Rectal smooth muscle tissue (tissue), 1 donor: ENCODE measurements at regions not wholly inside any gene's neighbourhood (a gene's known extent, or its start where the extent isn't known, plus 50 kb on each side); places are given as distances from the start of the nearest gene placed in this dataset.
A peak's percentile ranks its signal among the peaks of the same experiment; 100 is the strongest.
"Not testable (repeated sequence)": the region's sequence is repeated elsewhere in the genome, so short reads cannot be mapped to it uniquely, and the experiment has no call there.

Experiments
- H3K27ac ChIP-seq: one replicate; pipeline ENCODE4 v1.7.0; 2013; ENCODE audit warnings: low read depth, low read length, inconsistent platforms
- H3K27me3 ChIP-seq: one replicate; pipeline ENCODE4 v1.7.0; 2013; ENCODE audit warnings: low read length; ENCODE audit not compliant: control insufficient read depth, insufficient read depth
- H3K36me3 ChIP-seq: one replicate; pipeline ENCODE4 v1.7.0; 2013; ENCODE audit warnings: low read length; ENCODE audit not compliant: control insufficient read depth, insufficient read depth
- H3K4me1 ChIP-seq: one replicate; pipeline ENCODE4 v1.7.0; 2013; ENCODE audit warnings: low read length; ENCODE audit not compliant: control insufficient read depth, insufficient read depth
- H3K4me3 ChIP-seq: one replicate; pipeline ENCODE4 v1.7.0; 2013; ENCODE audit warnings: low read length
- H3K9ac ChIP-seq: one replicate; pipeline ENCODE4 v1.7.0; 2013; ENCODE audit warnings: low read length

GRCh38 chr6:3672339-3672738, 79.2 kb downstream of the PXDC1 start:
- H3K36me3 ChIP-seq, H3K4me3 ChIP-seq, H3K27me3 ChIP-seq, H3K27ac ChIP-seq, H3K9ac ChIP-seq, H3K4me1 ChIP-seq: not testable (repeated sequence)

DNA sequence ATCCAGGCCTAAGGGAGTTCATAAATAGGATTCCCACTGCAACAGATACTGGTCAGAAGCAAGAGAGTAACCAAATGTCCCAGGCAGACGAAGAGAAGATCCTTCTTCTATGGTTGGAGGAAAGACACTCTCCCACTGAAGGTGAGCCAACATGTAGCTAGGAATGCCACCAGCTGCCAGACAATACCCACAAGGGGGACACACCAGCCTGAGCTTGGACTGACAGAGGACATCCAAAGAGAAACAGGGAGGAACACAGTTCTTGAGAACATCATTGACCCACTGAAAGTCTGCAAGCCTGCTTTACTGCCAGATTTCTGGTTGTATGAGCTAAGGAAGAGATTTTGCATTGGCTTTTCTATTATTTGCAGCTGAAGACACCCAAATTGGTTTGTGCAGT, 80.1 kb downstream of the PXDC1 start:
- no peak overlapping the region for H3K27ac ChIP-seq
- H3K4me1 ChIP-seq: no peaks in the 10 kb centered on the region
- H3K36me3 ChIP-seq: no peaks in the 10 kb centered on the region
- no peaks in the 10 kb centered on the region for H3K27me3 ChIP-seq
- no peak overlapping the region for H3K4me3 ChIP-seq
- H3K9ac ChIP-seq: no peak overlapping the region

- peaks cover 7% of the 10 kb centered on the region for H3K4me1 ChIP-seq
- H3K36me3 ChIP-seq: no peaks in the 10 kb centered on the region
- no peaks in the 10 kb centered on the region for H3K27me3 ChIP-seq
- no peak overlapping the region for H3K27ac ChIP-seq
- no peak overlapping the region for H3K9ac ChIP-seq
- H3K4me3 ChIP-seq: no peak overlapping the region
Observed at GRCh38 chr6:3670356-3670755, 81.2 kb downstream of the PXDC1 start.

DNA sequence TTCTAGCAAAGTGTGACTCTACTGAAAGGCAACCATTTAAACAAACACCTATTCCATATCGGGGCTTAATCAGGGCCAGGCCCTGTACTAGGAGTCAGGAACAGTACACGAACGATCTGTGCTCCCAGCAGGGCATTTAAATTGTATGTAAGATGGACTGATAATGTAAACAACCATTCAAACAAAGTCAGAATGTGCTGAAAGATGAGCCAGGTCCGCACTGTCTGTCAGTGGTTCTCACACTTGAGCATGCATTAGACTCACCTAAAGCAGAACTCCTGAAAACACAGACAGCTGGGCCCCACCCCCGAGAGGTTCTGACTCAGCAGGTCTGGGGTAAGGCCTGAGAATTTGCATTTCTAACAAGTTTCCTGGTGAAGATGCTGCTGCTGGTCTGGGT, 81.6 kb downstream of the PXDC1 start:
- H3K9ac ChIP-seq: no peak overlapping the region
- H3K4me1 ChIP-seq: peaks cover 12% of the 10 kb centered on the region
- no peaks in the 10 kb centered on the region for H3K36me3 ChIP-seq
- H3K27me3 ChIP-seq: no peaks in the 10 kb centered on the region
- no peak overlapping the region for H3K4me3 ChIP-seq
- no peak overlapping the region for H3K27ac ChIP-seq

DNA sequence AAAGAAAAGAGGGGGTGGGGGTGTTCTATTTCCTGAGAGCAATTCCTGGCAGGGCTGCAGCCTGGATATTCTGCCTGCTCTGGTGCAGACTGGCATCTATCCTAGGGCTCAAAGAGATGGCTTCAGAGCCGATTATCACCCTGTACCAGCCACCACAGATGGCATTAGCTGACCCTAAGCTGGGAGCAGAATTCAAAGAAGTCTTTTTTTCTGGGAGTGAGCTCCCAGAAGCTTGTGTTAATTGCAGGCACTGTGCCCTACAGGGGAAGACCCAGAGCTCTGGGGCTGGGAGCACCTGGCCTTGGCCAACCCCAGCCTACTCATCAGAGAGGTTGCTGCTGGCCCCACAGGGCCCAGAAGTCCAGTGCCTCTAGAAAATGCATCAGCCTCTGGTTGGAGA, 85.9 kb downstream of the PXDC1 start:
- H3K4me3 ChIP-seq: no peak overlapping the region
- H3K9ac ChIP-seq: no peak overlapping the region
- H3K4me1 ChIP-seq: peaks cover 18% of the 10 kb centered on the region
- no peaks in the 10 kb centered on the region for H3K36me3 ChIP-seq
- H3K27me3 ChIP-seq: no peaks in the 10 kb centered on the region
- H3K27ac ChIP-seq: peak overlapping the region; percentile 21

GRCh38 chr6:3664625-3665041, 86.9 kb downstream of the PXDC1 start:
- H3K27ac ChIP-seq: peak overlapping the region; percentile 51
- no peak overlapping the region for H3K4me3 ChIP-seq
- H3K4me1 ChIP-seq: peaks cover 18% of the 10 kb centered on the region
- no peaks in the 10 kb centered on the region for H3K36me3 ChIP-seq
- no peaks in the 10 kb centered on the region for H3K27me3 ChIP-seq
- no peak overlapping the region for H3K9ac ChIP-seq

DNA sequence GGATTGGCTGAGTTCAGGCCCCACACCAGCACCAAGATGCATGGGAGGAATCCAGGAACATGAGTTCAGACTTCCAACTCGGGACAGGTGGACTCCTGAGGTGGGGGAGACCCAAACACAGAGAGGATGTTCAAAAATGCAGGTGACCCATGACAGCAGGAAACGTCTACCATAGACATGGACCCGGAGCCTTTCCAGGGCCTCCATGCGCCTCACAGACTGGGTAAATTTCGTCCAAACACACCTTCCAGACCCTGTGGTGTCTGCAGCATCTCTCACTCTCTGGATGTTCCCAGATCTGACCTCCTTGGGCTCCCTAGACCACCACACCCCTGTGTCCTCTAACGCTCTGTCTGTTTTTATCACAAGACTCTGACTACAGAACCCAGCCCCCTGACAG, 87.7 kb downstream of the PXDC1 start:
- no peaks in the 10 kb centered on the region for H3K27me3 ChIP-seq
- no peaks in the 10 kb centered on the region for H3K36me3 ChIP-seq
- H3K27ac ChIP-seq: no peak overlapping the region
- peaks cover 18% of the 10 kb centered on the region for H3K4me1 ChIP-seq
- H3K9ac ChIP-seq: no peak overlapping the region
- H3K4me3 ChIP-seq: no peak overlapping the region

DNA sequence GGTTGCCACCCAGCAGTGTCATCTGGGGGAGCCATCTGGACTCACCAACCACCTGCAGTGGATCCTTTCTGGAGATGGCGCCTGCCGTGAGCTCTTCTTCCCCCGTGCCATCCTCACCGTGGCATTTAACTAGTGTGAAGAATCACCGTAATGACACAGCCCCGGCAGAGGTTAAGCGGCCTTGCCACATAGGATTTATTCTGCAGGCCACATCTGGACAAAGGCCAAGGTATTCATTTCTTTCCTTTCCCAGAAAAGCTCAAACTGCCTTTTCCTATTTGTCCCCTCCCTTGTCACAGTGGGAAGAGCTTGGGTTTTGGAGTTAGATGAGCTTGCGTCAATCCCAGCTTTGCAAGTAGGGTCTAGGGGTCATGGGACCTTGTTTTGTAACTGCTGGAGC, 88.4 kb downstream of the PXDC1 start:
- H3K27ac ChIP-seq: no peak overlapping the region
- H3K4me1 ChIP-seq: peaks cover 18% of the 10 kb centered on the region
- H3K27me3 ChIP-seq: no peaks in the 10 kb centered on the region
- no peak overlapping the region for H3K4me3 ChIP-seq
- no peak overlapping the region for H3K9ac ChIP-seq
- H3K36me3 ChIP-seq: no peaks in the 10 kb centered on the region

DNA sequence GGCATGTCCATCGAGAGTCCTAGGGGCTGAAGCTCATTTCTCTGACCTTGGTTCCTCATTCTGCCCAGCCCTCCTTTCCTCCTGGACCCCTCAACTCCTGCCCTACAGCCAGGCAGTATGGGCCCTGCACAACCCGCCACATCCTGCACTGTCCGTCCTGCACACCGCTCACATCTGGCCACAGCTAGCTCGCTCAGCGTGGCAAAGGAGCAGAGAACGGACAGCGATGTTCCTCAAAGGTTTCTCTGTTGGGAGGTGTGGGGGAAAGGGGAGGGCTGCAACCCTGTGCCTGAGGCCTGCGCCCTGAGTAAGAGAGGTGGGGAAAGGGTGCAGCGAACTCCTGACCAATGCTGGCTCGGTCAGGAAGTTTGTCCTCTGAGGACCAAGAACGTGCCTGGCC, 90.1 kb downstream of the PXDC1 start:
- Histone ChIP-seq H3K9ac (no peak overlapping the region), H3K4me3 (no peak overlapping the region), H3K27ac (no peak overlapping the region), H3K36me3 (no peaks in the 10 kb centered on the region), H3K27me3 (no peaks in the 10 kb centered on the region), H3K4me1 (peaks cover 18% of the 10 kb centered on the region)

DNA sequence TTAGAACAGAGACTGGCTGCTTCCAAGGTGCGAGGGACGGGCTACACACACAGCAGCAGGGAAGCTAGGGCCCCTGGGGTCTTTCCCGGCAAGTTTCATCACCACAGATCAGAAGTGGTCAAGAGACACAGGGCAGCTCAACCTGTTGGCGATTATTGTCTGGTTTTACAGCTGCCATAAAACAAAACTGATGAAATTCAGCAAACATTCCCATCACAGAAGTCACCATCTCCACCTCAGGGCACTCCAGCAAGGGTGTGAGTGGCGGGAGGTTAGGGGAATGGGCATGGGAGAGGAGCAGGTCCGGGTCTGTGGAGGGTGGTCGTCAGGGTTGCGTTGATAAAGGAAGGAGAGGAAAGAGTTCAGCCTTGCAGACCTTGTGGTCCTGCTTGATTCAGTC, 91.0 kb downstream of the PXDC1 start:
- Histone ChIP-seq H3K4me3 (no peak overlapping the region), H3K9ac (no peak overlapping the region), H3K27ac (no peak overlapping the region), H3K36me3 (no peaks in the 10 kb centered on the region), H3K4me1 (peaks cover 12% of the 10 kb centered on the region), H3K27me3 (no peaks in the 10 kb centered on the region)

DNA sequence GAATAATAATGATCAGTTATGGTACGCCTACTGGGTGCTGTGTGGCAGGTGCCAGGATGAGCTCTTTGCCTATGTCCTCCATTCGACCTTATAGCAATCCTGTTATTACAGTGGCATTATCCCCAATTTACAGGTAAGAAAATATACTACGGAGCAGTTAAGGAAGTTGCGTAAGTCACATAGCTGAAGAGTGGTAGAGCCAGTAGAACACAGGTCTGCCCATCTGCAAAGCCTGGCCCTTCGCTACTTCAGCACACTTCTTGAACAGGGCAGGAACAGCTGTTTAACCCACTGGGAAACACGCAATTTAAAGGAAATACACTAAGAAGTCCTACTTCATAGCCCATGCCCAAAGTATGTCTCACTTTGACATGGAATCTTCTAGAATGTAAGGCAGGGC, 91.8 kb downstream of the PXDC1 start:
- H3K9ac ChIP-seq: no peak overlapping the region
- H3K36me3 ChIP-seq: no peaks in the 10 kb centered on the region
- no peak overlapping the region for H3K4me3 ChIP-seq
- no peak overlapping the region for H3K27ac ChIP-seq
- peaks cover 5% of the 10 kb centered on the region for H3K4me1 ChIP-seq
- no peaks in the 10 kb centered on the region for H3K27me3 ChIP-seq

GRCh38 chr6:3656076-3656475, 95.4 kb downstream of the PXDC1 start:
- Histone ChIP-seq H3K9ac (no peak overlapping the region), H3K4me1 (no peaks in the 10 kb centered on the region), H3K36me3 (no peaks in the 10 kb centered on the region), H3K27me3 (no peaks in the 10 kb centered on the region), H3K4me3 (no peak overlapping the region), H3K27ac (no peak overlapping the region)

DNA sequence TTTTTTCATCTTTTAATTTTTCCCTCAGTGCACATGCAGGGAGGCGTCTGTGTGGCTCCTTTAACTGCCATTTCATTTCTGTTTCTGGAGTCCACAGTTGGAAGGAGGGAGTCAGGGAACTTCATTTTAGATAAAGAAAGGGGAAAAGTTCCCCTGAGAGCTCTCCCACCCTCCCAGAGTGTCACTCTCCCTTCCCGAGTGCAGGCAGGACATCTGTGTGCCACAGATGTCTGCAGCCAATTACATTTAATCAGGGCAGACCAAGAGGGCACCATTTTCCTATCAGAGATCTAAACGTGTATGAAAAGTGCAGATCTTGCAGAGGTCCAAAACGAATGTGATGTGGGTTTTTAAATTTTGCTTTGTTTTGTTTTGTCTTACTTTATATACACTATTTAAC, 96.6 kb downstream of the PXDC1 start:
- no peak overlapping the region for H3K9ac ChIP-seq

DNA sequence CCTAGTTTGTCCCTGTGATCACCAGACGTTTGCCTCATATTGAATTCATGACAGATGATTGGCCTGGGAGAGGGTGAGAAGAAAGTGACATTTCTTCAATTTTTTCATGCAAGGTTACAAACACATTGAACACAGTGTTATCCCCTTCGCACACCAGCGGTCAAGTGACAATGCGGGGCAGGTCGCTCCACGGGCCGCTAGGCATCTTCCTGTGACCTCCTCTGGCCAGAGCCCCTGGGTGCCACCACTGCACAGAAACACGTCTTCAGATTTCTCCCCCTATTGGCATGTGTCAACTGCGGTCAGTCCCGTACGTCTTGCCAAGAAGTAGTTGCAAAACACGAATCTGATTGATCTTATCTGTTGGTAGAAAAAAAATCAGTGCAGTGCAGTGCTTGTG, 97.1 kb downstream of the PXDC1 start:
- no peak overlapping the region for H3K4me3 ChIP-seq
- no peak overlapping the region for H3K27ac ChIP-seq

More for the DNA sequence above, 96.6 kb downstream of the PXDC1 start:
- no peak overlapping the region for H3K27ac ChIP-seq
- no peaks in the 10 kb centered on the region for H3K36me3 ChIP-seq
- no peaks in the 10 kb centered on the region for H3K4me1 ChIP-seq
- no peaks in the 10 kb centered on the region for H3K27me3 ChIP-seq
- H3K4me3 ChIP-seq: no peak overlapping the region

More for the DNA sequence above, 97.1 kb downstream of the PXDC1 start:
- no peak overlapping the region for H3K9ac ChIP-seq
- H3K36me3 ChIP-seq: no peaks in the 10 kb centered on the region
- no peaks in the 10 kb centered on the region for H3K4me1 ChIP-seq
- H3K27me3 ChIP-seq: no peaks in the 10 kb centered on the region
